ENCODE measurements at regions not wholly inside any gene's neighbourhood (a gene's known extent, or its start where the extent isn't known, plus 50 kb on each side); places are given as distances from the start of the nearest gene placed in this dataset.

GRCh38 chr1:117260761-117261423 is 50.2 kb upstream of the VTCN1 start:
- no peak for DNase-seq (ENCODE audit: low read depth)
- H3K4me3 ChIP-seq (ENCODE audit: low read length) = no peak overlapping the region
- TF ChIP-seq CTCF (conservative IDR thresholded peaks at IDR 0.05; ENCODE audit: low read length) = no peak
